ENCODE measurements at regions not wholly inside any gene's neighbourhood (a gene's known extent, or its start where the extent isn't known, plus 50 kb on each side); places are given as distances from the start of the nearest gene placed in this dataset.

DNA sequence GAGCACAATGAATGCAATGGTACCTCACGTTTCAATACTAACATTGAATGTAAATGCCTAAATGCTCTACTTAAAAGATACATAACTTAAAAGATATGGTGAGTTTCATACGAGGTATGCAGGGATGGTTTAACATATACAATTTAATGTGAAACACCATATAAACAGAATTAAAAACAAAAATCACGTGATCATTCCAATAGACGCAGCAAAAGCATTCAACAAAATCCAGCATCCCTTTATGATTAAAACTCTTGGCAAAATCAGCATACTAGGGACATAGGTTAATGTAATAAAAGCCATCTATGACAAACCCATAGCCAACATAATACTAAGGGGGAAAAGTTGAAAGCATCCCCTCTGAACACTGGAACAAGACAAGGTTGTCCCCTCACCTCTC, 845.7 kb downstream of the SLC16A7 start:
- Histone ChIP-seq H2AFZ (ENCODE audit: low read depth, low read length) (no peak overlapping the region), H4K8ac (ENCODE audit: low read length) (no peak overlapping the region), H2BK15ac (ENCODE audit: low read depth, poor library complexity, severe bottlenecking) (no peak overlapping the region), H3K9ac (ENCODE audit: low read length) (no peak overlapping the region), H3K4me1 (ENCODE audit: control insufficient read depth, insufficient read depth, low read depth, low read length) (no peaks in the 10 kb centered on the region), H3K18ac (ENCODE audit: low read depth in 1 of 2, low read length in 2 of 2) (no peak overlapping the region), H4K91ac (ENCODE audit: low read length) (no peak overlapping the region), H2AK5ac (ENCODE audit: low read length, severe bottlenecking) (no peak overlapping the region), H2BK5ac (ENCODE audit: low read depth, low read length, poor library complexity, severe bottlenecking) (no peak overlapping the region), H3K14ac (ENCODE audit: low read length in 2 of 2) (no peak overlapping the region), H3K23ac (ENCODE audit: low read length in 2 of 2) (no peak overlapping the region), H3K4me2 (ENCODE audit: low read length, poor library complexity, severe bottlenecking) (no peak overlapping the region), H3K4me3 (ENCODE audit: insufficient read depth in 1 of 2, low read depth in 1 of 2, low read length in 2 of 2) (no peak overlapping the region), H3K79me1 (replicated peaks; ENCODE audit: low read length, poor library complexity, severe bottlenecking) (no peaks in the 10 kb centered on the region), H3K36me3 (ENCODE audit: control insufficient read depth in 1 of 2, insufficient read depth in 2 of 2, low read depth in 1 of 2, low read length in 2 of 2) (no peaks in the 10 kb centered on the region), H3K4ac (ENCODE audit: low read depth in 1 of 2, low read length in 2 of 2) (no peak overlapping the region), H3K27ac (ENCODE audit: low read length, poor library complexity, severe bottlenecking) (no peak overlapping the region), H3K27me3 (ENCODE audit: control insufficient read depth in 1 of 2, insufficient read depth in 1 of 2, low read length in 2 of 2) (no peaks in the 10 kb centered on the region), H2BK120ac (ENCODE audit: low read depth, low read length) (no peak overlapping the region), H3K9me3 (ENCODE audit: control insufficient read depth, low read length) (peaks cover 14% of the 10 kb centered on the region), H2BK12ac (ENCODE audit: low read length in 2 of 2) (no peak overlapping the region)
- WGBS, result 94% methylated on average over 2 of the region's 4 CpGs
- no peak for DNase-seq

DNA sequence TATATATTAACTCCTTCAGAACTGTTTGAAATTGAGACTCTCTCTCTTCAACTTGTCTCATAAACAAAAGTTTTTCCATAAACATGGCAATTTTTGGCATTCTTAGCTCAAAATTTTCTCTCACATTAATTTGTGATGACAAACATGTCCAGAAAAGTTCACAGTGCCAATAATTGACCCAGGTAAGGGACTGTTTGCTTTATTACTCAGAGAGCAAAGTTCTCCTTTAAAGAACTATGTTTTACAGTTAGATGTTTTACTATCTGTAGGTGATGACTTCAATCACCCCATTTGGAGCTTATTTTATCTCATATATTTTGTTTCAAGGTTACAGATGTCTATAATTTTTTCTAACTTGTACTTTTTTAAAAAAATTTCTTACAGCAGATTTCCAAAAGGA, 855.6 kb downstream of the SLC16A7 start:
- no peak for DNase-seq
- Histone ChIP-seq H2BK12ac (ENCODE audit: low read length in 2 of 2) (no peak overlapping the region), H3K23ac (ENCODE audit: low read length in 2 of 2) (no peak overlapping the region), H3K4me1 (ENCODE audit: control insufficient read depth, insufficient read depth, low read depth, low read length) (no peaks in the 10 kb centered on the region), H3K27ac (ENCODE audit: low read length, poor library complexity, severe bottlenecking) (no peak overlapping the region), H4K91ac (ENCODE audit: low read length) (no peak overlapping the region), H3K14ac (ENCODE audit: low read length in 2 of 2) (no peak overlapping the region), H3K4me3 (ENCODE audit: insufficient read depth in 1 of 2, low read depth in 1 of 2, low read length in 2 of 2) (no peak overlapping the region), H3K79me1 (replicated peaks; ENCODE audit: low read length, poor library complexity, severe bottlenecking) (no peaks in the 10 kb centered on the region), H2BK120ac (ENCODE audit: low read depth, low read length) (no peak overlapping the region), H3K4ac (ENCODE audit: low read depth in 1 of 2, low read length in 2 of 2) (no peak overlapping the region), H3K9me3 (ENCODE audit: control insufficient read depth, low read length) (no peaks in the 10 kb centered on the region), H2AK5ac (ENCODE audit: low read length, severe bottlenecking) (no peak overlapping the region), H3K4me2 (ENCODE audit: low read length, poor library complexity, severe bottlenecking) (no peak overlapping the region), H3K9ac (ENCODE audit: low read length) (no peak overlapping the region), H2AFZ (ENCODE audit: low read depth, low read length) (no peak overlapping the region), H4K8ac (ENCODE audit: low read length) (no peak overlapping the region), H3K27me3 (ENCODE audit: control insufficient read depth in 1 of 2, insufficient read depth in 1 of 2, low read length in 2 of 2) (no peaks in the 10 kb centered on the region), H3K18ac (ENCODE audit: low read depth in 1 of 2, low read length in 2 of 2) (no peak overlapping the region), H2BK15ac (ENCODE audit: low read depth, poor library complexity, severe bottlenecking) (no peak overlapping the region), H2BK5ac (ENCODE audit: low read depth, low read length, poor library complexity, severe bottlenecking) (no peak overlapping the region), H3K36me3 (ENCODE audit: control insufficient read depth in 1 of 2, insufficient read depth in 2 of 2, low read depth in 1 of 2, low read length in 2 of 2) (no peaks in the 10 kb centered on the region)

DNA sequence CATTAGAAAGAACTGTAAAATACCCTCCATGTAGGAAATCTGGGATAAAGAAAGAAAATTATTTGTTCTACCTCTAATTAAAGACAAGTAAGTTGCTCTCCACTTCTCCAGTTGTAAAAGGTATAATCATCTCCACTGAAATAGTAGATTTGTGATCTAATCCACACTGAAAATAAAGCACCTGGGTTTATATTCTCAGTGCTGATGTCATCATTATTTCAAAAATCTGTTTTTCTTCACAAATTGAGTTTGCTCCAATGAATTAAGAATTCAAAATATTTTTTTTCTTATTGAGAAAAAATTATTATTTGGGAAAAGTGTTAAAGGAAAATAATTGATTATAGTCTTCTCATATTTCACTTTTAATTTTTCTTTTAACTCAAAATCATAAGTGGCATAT, 869.2 kb downstream of the SLC16A7 start:
- no peak overlapping the region for H2BK120ac ChIP-seq (ENCODE audit: low read depth, low read length)
- H3K4me2 ChIP-seq (ENCODE audit: low read length, poor library complexity, severe bottlenecking), result no peak overlapping the region
- no peaks in the 10 kb centered on the region for H3K4me1 ChIP-seq (ENCODE audit: control insufficient read depth, insufficient read depth, low read depth, low read length)
- H2AFZ ChIP-seq (ENCODE audit: low read depth, low read length), result no peak overlapping the region
- no peak overlapping the region for H2AK5ac ChIP-seq (ENCODE audit: low read length, severe bottlenecking)
- no peak overlapping the region for H3K27ac ChIP-seq (ENCODE audit: low read length, poor library complexity, severe bottlenecking)
- no peaks in the 10 kb centered on the region for H3K36me3 ChIP-seq (ENCODE audit: control insufficient read depth in 1 of 2, insufficient read depth in 2 of 2, low read depth in 1 of 2, low read length in 2 of 2)
- H3K79me1 ChIP-seq (replicated peaks; ENCODE audit: low read length, poor library complexity, severe bottlenecking), result no peaks in the 10 kb centered on the region
- H3K27me3 ChIP-seq (ENCODE audit: control insufficient read depth in 1 of 2, insufficient read depth in 1 of 2, low read length in 2 of 2), result no peaks in the 10 kb centered on the region
- no peak overlapping the region for H2BK5ac ChIP-seq (ENCODE audit: low read depth, low read length, poor library complexity, severe bottlenecking)
- no peak overlapping the region for H3K23ac ChIP-seq (ENCODE audit: low read length in 2 of 2)
- H3K18ac ChIP-seq (ENCODE audit: low read depth in 1 of 2, low read length in 2 of 2), result no peak overlapping the region
- no peak overlapping the region for H4K8ac ChIP-seq (ENCODE audit: low read length)
- H3K4ac ChIP-seq (ENCODE audit: low read depth in 1 of 2, low read length in 2 of 2), result no peak overlapping the region
- DNase-seq, result no peak
- no peak overlapping the region for H3K9ac ChIP-seq (ENCODE audit: low read length)
- H3K9me3 ChIP-seq (ENCODE audit: control insufficient read depth, low read length), result no peaks in the 10 kb centered on the region
- H3K14ac ChIP-seq (ENCODE audit: low read length in 2 of 2), result no peak overlapping the region
- no peak overlapping the region for H3K4me3 ChIP-seq (ENCODE audit: insufficient read depth in 1 of 2, low read depth in 1 of 2, low read length in 2 of 2)
- H2BK12ac ChIP-seq (ENCODE audit: low read length in 2 of 2), result no peak overlapping the region
- no peak overlapping the region for H2BK15ac ChIP-seq (ENCODE audit: low read depth, poor library complexity, severe bottlenecking)
- no peak overlapping the region for H4K91ac ChIP-seq (ENCODE audit: low read length)

DNA sequence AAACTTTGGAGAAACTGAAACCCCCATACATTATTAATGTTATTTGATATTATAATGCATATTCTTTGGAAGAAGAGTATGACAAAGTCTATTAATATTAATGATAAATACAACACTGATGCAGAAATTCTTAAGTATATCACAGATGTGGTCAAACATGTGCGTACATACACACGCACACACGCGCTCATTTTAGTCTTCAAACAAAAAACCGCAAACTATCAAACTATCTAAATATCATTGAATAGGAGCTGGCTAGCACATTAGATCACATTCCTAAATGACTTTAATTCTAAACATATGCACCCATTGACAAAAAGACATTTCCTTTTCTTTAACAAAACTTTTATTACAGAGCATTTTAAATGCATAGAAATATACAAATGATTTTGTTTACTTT, 872.7 kb downstream of the SLC16A7 start:
- H2AK5ac ChIP-seq (ENCODE audit: low read length, severe bottlenecking), result no peak overlapping the region
- no peak overlapping the region for H3K4me2 ChIP-seq (ENCODE audit: low read length, poor library complexity, severe bottlenecking)
- DNase-seq, result no peak
- H3K36me3 ChIP-seq (ENCODE audit: control insufficient read depth in 1 of 2, insufficient read depth in 2 of 2, low read depth in 1 of 2, low read length in 2 of 2), result no peaks in the 10 kb centered on the region
- no peak overlapping the region for H4K8ac ChIP-seq (ENCODE audit: low read length)
- no peak overlapping the region for H2BK5ac ChIP-seq (ENCODE audit: low read depth, low read length, poor library complexity, severe bottlenecking)
- H3K4me3 ChIP-seq (ENCODE audit: insufficient read depth in 1 of 2, low read depth in 1 of 2, low read length in 2 of 2), result no peak overlapping the region
- H4K91ac ChIP-seq (ENCODE audit: low read length), result no peak overlapping the region
- no peaks in the 10 kb centered on the region for H3K9me3 ChIP-seq (ENCODE audit: control insufficient read depth, low read length)
- no peak overlapping the region for H3K23ac ChIP-seq (ENCODE audit: low read length in 2 of 2)
- H3K4me1 ChIP-seq (ENCODE audit: control insufficient read depth, insufficient read depth, low read depth, low read length), result no peaks in the 10 kb centered on the region
- H2BK15ac ChIP-seq (ENCODE audit: low read depth, poor library complexity, severe bottlenecking), result no peak overlapping the region
- no peak overlapping the region for H2BK120ac ChIP-seq (ENCODE audit: low read depth, low read length)
- H2BK12ac ChIP-seq (ENCODE audit: low read length in 2 of 2), result no peak overlapping the region
- WGBS, result 97% methylated on average over 5 of the region's 5 CpGs
- H3K4ac ChIP-seq (ENCODE audit: low read depth in 1 of 2, low read length in 2 of 2), result no peak overlapping the region
- H3K27ac ChIP-seq (ENCODE audit: low read length, poor library complexity, severe bottlenecking), result no peak overlapping the region
- no peak overlapping the region for H2AFZ ChIP-seq (ENCODE audit: low read depth, low read length)
- no peak overlapping the region for H3K18ac ChIP-seq (ENCODE audit: low read depth in 1 of 2, low read length in 2 of 2)
- H3K14ac ChIP-seq (ENCODE audit: low read length in 2 of 2), result no peak overlapping the region
- H3K79me1 ChIP-seq (replicated peaks; ENCODE audit: low read length, poor library complexity, severe bottlenecking), result no peaks in the 10 kb centered on the region
- H3K27me3 ChIP-seq (ENCODE audit: control insufficient read depth in 1 of 2, insufficient read depth in 1 of 2, low read length in 2 of 2), result no peaks in the 10 kb centered on the region
- no peak overlapping the region for H3K9ac ChIP-seq (ENCODE audit: low read length)

All from mesenchymal stem cell (in vitro differentiated cells and primary cell).